ENCODE measurements at regions not wholly inside any gene's neighbourhood (a gene's known extent, or its start where the extent isn't known, plus 50 kb on each side); places are given as distances from the start of the nearest gene placed in this dataset.

DNA sequence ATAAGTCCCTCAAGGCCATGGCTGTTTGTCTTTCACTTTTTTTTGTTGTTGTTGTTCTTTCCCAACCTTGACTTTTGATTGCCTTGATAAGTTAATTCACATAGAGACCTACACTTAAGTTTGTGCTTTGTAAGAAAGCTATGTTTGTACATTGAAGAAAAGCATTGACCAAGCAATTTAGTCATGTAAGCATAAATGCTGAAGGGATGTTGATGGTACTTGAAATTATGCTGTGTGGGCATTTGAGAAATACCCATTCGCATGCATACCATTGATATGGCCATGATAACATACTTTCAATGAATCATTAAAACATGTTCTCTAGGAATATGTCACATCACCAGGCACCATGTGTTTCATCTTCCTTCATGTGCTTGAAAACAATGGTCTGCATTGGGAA lies 803.7 kb upstream of the TMEM132C start:
- ATAC-seq = no peak
- H3K27ac ChIP-seq (ENCODE audit: low read length) = no peak overlapping the region
- no peaks in the 10 kb centered on the region for H3K79me2 ChIP-seq (ENCODE audit: low read length)
- H3K27me3 ChIP-seq (ENCODE audit: low read length) = peaks cover 54% of the 10 kb centered on the region
- H2AFZ ChIP-seq (ENCODE audit: low read length) = no peak overlapping the region
- POLR2A ChIA-PET (ENCODE audit: unreplicated experiment) = no interaction called here
- H3F3A ChIP-seq (ENCODE audit: low read length, unreplicated experiment) = no peaks in the 10 kb centered on the region
- no peak overlapping the region for H3K4me2 ChIP-seq (ENCODE audit: low read length)
- H3K9me3 ChIP-seq (ENCODE audit: low read length) = no peaks in the 10 kb centered on the region
- no peaks in the 10 kb centered on the region for H3K36me3 ChIP-seq (ENCODE audit: low read depth, low read length)
- no TSS peak for BruUV-seq (replicated peaks)
- no peak for TF ChIP-seq EZH2phosphoT487 (IDR thresholded peaks at IDR 0.05; ENCODE audit: borderline replicate concordance, low read length)
- TF ChIP-seq, protein P1, sequence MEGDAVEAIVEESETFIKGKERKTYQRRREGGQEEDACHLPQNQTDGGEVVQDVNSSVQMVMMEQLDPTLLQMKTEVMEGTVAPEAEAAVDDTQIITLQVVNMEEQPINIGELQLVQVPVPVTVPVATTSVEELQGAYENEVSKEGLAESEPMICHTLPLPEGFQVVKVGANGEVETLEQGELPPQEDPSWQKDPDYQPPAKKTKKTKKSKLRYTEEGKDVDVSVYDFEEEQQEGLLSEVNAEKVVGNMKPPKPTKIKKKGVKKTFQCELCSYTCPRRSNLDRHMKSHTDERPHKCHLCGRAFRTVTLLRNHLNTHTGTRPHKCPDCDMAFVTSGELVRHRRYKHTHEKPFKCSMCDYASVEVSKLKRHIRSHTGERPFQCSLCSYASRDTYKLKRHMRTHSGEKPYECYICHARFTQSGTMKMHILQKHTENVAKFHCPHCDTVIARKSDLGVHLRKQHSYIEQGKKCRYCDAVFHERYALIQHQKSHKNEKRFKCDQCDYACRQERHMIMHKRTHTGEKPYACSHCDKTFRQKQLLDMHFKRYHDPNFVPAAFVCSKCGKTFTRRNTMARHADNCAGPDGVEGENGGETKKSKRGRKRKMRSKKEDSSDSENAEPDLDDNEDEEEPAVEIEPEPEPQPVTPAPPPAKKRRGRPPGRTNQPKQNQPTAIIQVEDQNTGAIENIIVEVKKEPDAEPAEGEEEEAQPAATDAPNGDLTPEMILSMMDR (conservative IDR thresholded peaks at IDR 0.05; ENCODE audit: low read depth, low read length) = no peak
- no peak for TF ChIP-seq EZH2 (IDR thresholded peaks at IDR 0.05; ENCODE audit: low read length, unreplicated experiment)
- no peak overlapping the region for H3K9ac ChIP-seq (ENCODE audit: low read length)
- H3K4me3 ChIP-seq (ENCODE audit: low read length) = no peak overlapping the region
- no peak for DNase-seq
- no peaks in the 10 kb centered on the region for H3K4me1 ChIP-seq (ENCODE audit: insufficient read depth, low read length)
- no peaks in the 10 kb centered on the region for H3K9me2 ChIP-seq (replicated peaks; ENCODE audit: low read length)
- CTCF ChIA-PET = no interaction called here
- no peaks in the 10 kb centered on the region for H4K20me1 ChIP-seq (ENCODE audit: low read length)
- intact Hi-C loops (cut with micrococcal nuclease) = no loop called here

DNA sequence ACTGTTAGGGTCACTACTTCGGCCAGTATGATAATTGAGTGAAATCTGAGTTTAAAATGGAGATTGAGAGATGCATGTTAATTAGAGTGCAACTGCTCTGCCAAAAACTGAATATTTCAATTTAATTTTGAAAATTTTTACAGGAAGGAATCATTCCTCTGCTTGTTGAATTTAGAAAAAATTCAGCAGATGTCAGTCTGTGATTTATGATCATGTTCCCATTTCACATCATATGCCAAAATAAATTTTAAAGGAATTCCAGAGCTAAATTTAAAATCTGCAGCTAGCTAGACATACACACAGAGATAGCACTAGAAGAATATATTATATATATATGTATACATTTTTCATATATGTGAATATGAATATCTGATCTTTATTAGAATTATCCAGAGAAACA lies 797.6 kb upstream of the TMEM132C start:
- no peak for DNase-seq
- H3K9ac ChIP-seq (ENCODE audit: low read length) = no peak overlapping the region
- TF ChIP-seq, protein P1 (conservative IDR thresholded peaks at IDR 0.05; ENCODE audit: low read depth, low read length) = no peak
- TF ChIP-seq EZH2 (IDR thresholded peaks at IDR 0.05; ENCODE audit: low read length, unreplicated experiment) (no peak), EZH2phosphoT487 (IDR thresholded peaks at IDR 0.05; ENCODE audit: borderline replicate concordance, low read length) (no peak)
- H3K36me3 ChIP-seq (ENCODE audit: low read depth, low read length) = no peaks in the 10 kb centered on the region
- H3K27ac ChIP-seq (ENCODE audit: low read length) = no peak overlapping the region
- no peak for ATAC-seq
- H3K4me1 ChIP-seq (ENCODE audit: insufficient read depth, low read length) = no peaks in the 10 kb centered on the region
- intact Hi-C loops (cut with micrococcal nuclease) = no loop called here
- H3K4me3 ChIP-seq (ENCODE audit: low read length) = no peak overlapping the region
- H3F3A ChIP-seq (ENCODE audit: low read length, unreplicated experiment) = no peaks in the 10 kb centered on the region
- no peak overlapping the region for H2AFZ ChIP-seq (ENCODE audit: low read length)
- H3K9me3 ChIP-seq (ENCODE audit: low read length) = no peaks in the 10 kb centered on the region
- BruUV-seq (replicated peaks) = no TSS peak
- CTCF ChIA-PET = no interaction called here
- H3K4me2 ChIP-seq (ENCODE audit: low read length) = no peak overlapping the region
- POLR2A ChIA-PET (ENCODE audit: unreplicated experiment) = no interaction called here
- peaks cover 53% of the 10 kb centered on the region for H3K27me3 ChIP-seq (ENCODE audit: low read length)
- no peaks in the 10 kb centered on the region for H3K9me2 ChIP-seq (replicated peaks; ENCODE audit: low read length)
- H3K79me2 ChIP-seq (ENCODE audit: low read length) = no peaks in the 10 kb centered on the region
- H4K20me1 ChIP-seq (ENCODE audit: low read length) = no peaks in the 10 kb centered on the region

DNA sequence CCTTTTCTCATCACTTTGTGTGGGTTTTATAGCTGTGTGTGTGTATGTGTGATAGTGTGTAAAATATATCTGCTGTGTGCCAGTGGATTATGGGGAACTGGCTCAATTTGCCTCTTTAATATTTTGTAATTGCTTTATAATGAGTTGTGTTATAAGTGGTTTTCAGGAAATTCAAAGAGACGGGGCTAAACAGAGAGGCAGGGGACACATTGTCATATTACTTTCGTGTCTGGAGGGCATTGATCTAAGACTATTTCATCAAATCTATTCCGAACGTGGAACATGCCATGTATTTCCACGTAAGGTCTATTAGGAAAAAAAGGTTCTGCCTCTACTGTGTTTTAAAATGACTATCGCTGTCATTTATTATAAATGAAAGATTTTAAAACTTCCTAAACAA lies 793.2 kb upstream of the TMEM132C start:
- Histone ChIP-seq H3K79me2 (ENCODE audit: low read length) (no peaks in the 10 kb centered on the region), H3K9me2 (replicated peaks; ENCODE audit: low read length) (no peaks in the 10 kb centered on the region), H3K36me3 (ENCODE audit: low read depth, low read length) (no peaks in the 10 kb centered on the region), H3K27me3 (ENCODE audit: low read length) (peaks cover 11% of the 10 kb centered on the region), H4K20me1 (ENCODE audit: low read length) (no peaks in the 10 kb centered on the region), H3F3A (ENCODE audit: low read length, unreplicated experiment) (no peaks in the 10 kb centered on the region), H3K4me2 (ENCODE audit: low read length) (no peak overlapping the region), H3K9me3 (ENCODE audit: low read length) (no peaks in the 10 kb centered on the region), H2AFZ (ENCODE audit: low read length) (no peak overlapping the region), H3K27ac (ENCODE audit: low read length) (no peak overlapping the region), H3K9ac (ENCODE audit: low read length) (no peak overlapping the region), H3K4me1 (ENCODE audit: insufficient read depth, low read length) (no peaks in the 10 kb centered on the region), H3K4me3 (ENCODE audit: low read length) (no peak overlapping the region)
- no TSS peak for BruUV-seq (replicated peaks)
- TF ChIP-seq, protein P1 (conservative IDR thresholded peaks at IDR 0.05; ENCODE audit: low read depth, low read length) = no peak
- TF ChIP-seq EZH2phosphoT487 (IDR thresholded peaks at IDR 0.05; ENCODE audit: borderline replicate concordance, low read length) (no peak), EZH2 (IDR thresholded peaks at IDR 0.05; ENCODE audit: low read length, unreplicated experiment) (no peak)
- ChIA-PET CTCF (no interaction called here), POLR2A (ENCODE audit: unreplicated experiment) (no interaction called here)
- intact Hi-C loops (cut with micrococcal nuclease) = loop anchor here (10.0 kb wide), 1 partner anchor 699 kb away; no protein-coding TSS in a partner anchor
- no peak for DNase-seq
- ATAC-seq = no peak

Data from PC-3 (cell line).